HFFc6 (cell line): ENCODE measurements at regions not wholly inside any gene's neighbourhood (a gene's known extent, or its start where the extent isn't known, plus 50 kb on each side); places are given as distances from the start of the nearest gene placed in this dataset.

ENCODE experiments used
- DNase-seq: peaks from one replicate; pipeline ENCODE4 v3.0.0-alpha.2; 2018
- H3K27ac Mint-ChIP-seq: 2 replicates; pipeline ENCODE4 v1.8.0; 2020; ENCODE audit warnings: mild to moderate bottlenecking, mixed read lengths
- H3K27me3 Mint-ChIP-seq: 2 replicates; pipeline ENCODE4 v1.8.0; 2021; ENCODE audit warnings: mild to moderate bottlenecking, moderate library complexity, mixed read lengths; ENCODE audit not compliant: insufficient read depth
- H3K36me3 Mint-ChIP-seq: 2 replicates; pipeline ENCODE4 v1.8.0; 2021; ENCODE audit warnings: low read depth, mixed read lengths
- H3K4me1 Mint-ChIP-seq: 2 replicates; pipeline ENCODE4 v1.8.0; 2020; ENCODE audit warnings: low read depth, mixed read lengths
- H3K4me3 Mint-ChIP-seq: 2 replicates; pipeline ENCODE4 v1.8.0; 2020; ENCODE audit warnings: mild to moderate bottlenecking, moderate library complexity, mixed read lengths
- H3K9me3 Mint-ChIP-seq: 2 replicates; pipeline ENCODE4 v1.8.0; 2020; ENCODE audit warnings: mild to moderate bottlenecking, mixed read lengths
- CTCF ChIP-seq: fragments of 200-600 bp; sonication (generic); IDR thresholded peaks from 2 replicates; pipeline ENCODE4 v1.5.0; 2021; ENCODE audit warnings: antibody characterized with exemption, mild to moderate bottlenecking

DNA sequence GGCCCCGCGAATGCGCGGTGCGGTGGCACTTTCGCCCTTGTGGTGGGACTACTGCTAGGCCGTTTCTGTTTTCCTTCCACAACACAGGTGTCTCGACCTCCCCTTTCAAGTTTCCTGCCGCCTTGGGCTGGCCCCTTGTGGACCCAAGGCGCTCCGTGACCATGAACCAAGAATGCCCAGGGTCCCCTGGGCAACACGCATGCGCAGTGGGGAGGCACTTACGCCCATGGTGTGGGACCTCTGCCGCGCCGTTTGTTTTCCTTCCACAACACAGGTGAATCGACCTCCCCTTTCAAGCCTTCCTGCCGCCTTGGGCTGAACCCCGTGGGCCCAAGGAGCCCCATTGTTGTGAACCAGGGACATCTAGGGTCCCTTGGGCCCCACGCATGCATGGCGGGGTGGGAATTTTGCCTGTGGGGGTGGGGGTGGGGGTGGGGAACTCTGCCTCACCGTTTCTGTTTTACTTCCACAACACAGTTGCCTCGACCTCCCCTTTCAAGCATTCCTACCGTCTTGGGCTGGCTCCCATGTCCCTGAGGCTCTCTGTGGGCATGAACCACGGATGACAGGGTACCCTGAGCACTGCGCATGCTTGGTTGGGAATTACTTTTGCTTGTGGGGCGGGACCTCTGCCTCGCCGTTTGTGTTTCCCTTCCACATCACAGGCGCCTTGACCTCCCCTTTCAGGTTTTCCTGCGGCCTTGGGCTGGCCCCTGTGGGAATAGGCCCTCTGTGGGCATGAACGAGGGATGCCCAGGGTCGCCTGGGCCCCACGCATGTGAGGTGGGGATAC, 355.1 kb downstream of the ALG10 start:
- no peak overlapping the region for H3K4me3 Mint-ChIP-seq
- H3K4me1 Mint-ChIP-seq = no peaks in the 10 kb centered on the region
- peaks cover 27% of the 10 kb centered on the region for H3K9me3 Mint-ChIP-seq

GRCh38 chr12:34379142-34379541, 356.8 kb downstream of the ALG10 start:
- Mint-ChIP-seq H3K27me3 (peaks cover 5% of the 10 kb centered on the region), H3K27ac (no peak overlapping the region), H3K36me3 (no peaks in the 10 kb centered on the region), H3K4me1 (no peaks in the 10 kb centered on the region), H3K4me3 (no peak overlapping the region), H3K9me3 (peaks cover 21% of the 10 kb centered on the region)
- no peak for TF ChIP-seq CTCF
- DNase-seq = no peak

More for the DNA sequence above, 355.1 kb downstream of the ALG10 start:
- Mint-ChIP-seq H3K27me3 (peaks cover 5% of the 10 kb centered on the region), H3K36me3 (no peaks in the 10 kb centered on the region), H3K27ac (no peak overlapping the region)
- DNase-seq = no peak
- no peak for TF ChIP-seq CTCF

DNA sequence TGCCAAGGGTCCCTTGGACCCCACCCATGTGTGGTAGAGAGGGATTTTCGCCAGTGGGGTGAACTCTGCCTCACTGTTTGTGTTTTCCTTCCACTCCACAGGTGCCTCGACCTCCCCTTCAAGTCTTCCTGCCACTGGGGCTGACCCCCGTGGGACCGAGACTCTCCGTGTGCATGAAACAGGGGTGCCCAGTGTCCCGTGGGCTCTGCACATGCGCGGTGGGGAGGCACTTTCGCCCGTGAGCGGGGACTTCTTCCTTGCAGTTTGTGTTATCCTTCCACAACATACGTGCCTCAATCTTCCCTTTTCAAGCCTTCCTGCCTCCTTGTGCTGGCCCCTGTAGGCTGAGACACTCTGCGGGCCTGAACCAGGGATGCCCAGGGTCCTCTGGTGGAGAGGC, 362.4 kb downstream of the ALG10 start:
- no peak overlapping the region for H3K27ac Mint-ChIP-seq
- no peaks in the 10 kb centered on the region for H3K36me3 Mint-ChIP-seq
- no peak for DNase-seq
- no peaks in the 10 kb centered on the region for H3K4me1 Mint-ChIP-seq
- TF ChIP-seq CTCF = no peak
- H3K27me3 Mint-ChIP-seq = peaks cover 4% of the 10 kb centered on the region
- peaks cover 38% of the 10 kb centered on the region for H3K9me3 Mint-ChIP-seq
- H3K4me3 Mint-ChIP-seq = no peak overlapping the region

DNA sequence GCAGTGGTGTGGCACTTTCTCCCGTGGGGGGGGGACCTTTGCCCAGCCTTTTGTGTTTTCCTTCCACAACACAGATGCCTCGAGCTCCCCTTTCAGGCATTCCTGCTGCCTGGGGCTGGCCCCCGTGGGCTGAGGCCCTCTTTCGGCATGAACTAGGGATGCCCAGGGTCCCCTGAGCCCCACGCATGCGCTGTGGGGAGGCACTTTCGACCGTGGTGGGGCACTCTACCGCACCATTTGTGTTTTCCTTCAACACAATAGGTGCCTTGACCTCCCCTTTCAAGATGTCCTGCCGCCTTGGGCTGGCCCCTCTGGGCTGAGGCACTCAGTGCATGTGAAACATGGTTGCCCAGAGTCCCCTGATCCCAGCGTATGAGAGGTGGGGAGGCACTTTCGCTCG, 363.7 kb downstream of the ALG10 start:
- H3K36me3 Mint-ChIP-seq = no peaks in the 10 kb centered on the region
- H3K4me1 Mint-ChIP-seq = no peaks in the 10 kb centered on the region
- no peak overlapping the region for H3K27ac Mint-ChIP-seq
- peaks cover 39% of the 10 kb centered on the region for H3K9me3 Mint-ChIP-seq
- H3K4me3 Mint-ChIP-seq = no peak overlapping the region
- peaks cover 2% of the 10 kb centered on the region; the same call in 1 of the 2 replicates for H3K27me3 Mint-ChIP-seq
- no peak for TF ChIP-seq CTCF
- DNase-seq = no peak

GRCh38 chr12:34386621-34387255, 364.4 kb downstream of the ALG10 start:
- H3K36me3 Mint-ChIP-seq = no peaks in the 10 kb centered on the region
- peaks cover 38% of the 10 kb centered on the region for H3K9me3 Mint-ChIP-seq
- H3K27me3 Mint-ChIP-seq = peaks cover 2% of the 10 kb centered on the region; the same call in 1 of the 2 replicates
- no peak overlapping the region for H3K4me3 Mint-ChIP-seq
- no peaks in the 10 kb centered on the region for H3K4me1 Mint-ChIP-seq
- H3K27ac Mint-ChIP-seq = no peak overlapping the region
- TF ChIP-seq CTCF = no peak
- DNase-seq = no peak
